ENCODE measurements at regions not wholly inside any gene's neighbourhood (a gene's known extent, or its start where the extent isn't known, plus 50 kb on each side); places are given as distances from the start of the nearest gene placed in this dataset.

GRCh38 chr10:29107866-29108498 is 180.9 kb upstream of the LYZL1 start:
- no peak overlapping the region for H3K4me3 ChIP-seq (ENCODE audit: low read depth, low read length)
- TF ChIP-seq, protein P1, sequence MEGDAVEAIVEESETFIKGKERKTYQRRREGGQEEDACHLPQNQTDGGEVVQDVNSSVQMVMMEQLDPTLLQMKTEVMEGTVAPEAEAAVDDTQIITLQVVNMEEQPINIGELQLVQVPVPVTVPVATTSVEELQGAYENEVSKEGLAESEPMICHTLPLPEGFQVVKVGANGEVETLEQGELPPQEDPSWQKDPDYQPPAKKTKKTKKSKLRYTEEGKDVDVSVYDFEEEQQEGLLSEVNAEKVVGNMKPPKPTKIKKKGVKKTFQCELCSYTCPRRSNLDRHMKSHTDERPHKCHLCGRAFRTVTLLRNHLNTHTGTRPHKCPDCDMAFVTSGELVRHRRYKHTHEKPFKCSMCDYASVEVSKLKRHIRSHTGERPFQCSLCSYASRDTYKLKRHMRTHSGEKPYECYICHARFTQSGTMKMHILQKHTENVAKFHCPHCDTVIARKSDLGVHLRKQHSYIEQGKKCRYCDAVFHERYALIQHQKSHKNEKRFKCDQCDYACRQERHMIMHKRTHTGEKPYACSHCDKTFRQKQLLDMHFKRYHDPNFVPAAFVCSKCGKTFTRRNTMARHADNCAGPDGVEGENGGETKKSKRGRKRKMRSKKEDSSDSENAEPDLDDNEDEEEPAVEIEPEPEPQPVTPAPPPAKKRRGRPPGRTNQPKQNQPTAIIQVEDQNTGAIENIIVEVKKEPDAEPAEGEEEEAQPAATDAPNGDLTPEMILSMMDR (IDR thresholded peaks at IDR 0.05; ENCODE audit: control insufficient read depth, extremely low read depth, insufficient read depth), result no peak
- DNase-seq (ENCODE audit: low read depth), result peak; percentile 91

- H3K4me3 ChIP-seq (ENCODE audit: low read depth, low read length), result no peak overlapping the region
- TF ChIP-seq, protein P1 (IDR thresholded peaks at IDR 0.05; ENCODE audit: control insufficient read depth, extremely low read depth, insufficient read depth), result no peak
- no peak for DNase-seq (ENCODE audit: low read depth)
Measured at GRCh38 chr10:29109707-29110571, 178.9 kb upstream of the LYZL1 start.

DNA sequence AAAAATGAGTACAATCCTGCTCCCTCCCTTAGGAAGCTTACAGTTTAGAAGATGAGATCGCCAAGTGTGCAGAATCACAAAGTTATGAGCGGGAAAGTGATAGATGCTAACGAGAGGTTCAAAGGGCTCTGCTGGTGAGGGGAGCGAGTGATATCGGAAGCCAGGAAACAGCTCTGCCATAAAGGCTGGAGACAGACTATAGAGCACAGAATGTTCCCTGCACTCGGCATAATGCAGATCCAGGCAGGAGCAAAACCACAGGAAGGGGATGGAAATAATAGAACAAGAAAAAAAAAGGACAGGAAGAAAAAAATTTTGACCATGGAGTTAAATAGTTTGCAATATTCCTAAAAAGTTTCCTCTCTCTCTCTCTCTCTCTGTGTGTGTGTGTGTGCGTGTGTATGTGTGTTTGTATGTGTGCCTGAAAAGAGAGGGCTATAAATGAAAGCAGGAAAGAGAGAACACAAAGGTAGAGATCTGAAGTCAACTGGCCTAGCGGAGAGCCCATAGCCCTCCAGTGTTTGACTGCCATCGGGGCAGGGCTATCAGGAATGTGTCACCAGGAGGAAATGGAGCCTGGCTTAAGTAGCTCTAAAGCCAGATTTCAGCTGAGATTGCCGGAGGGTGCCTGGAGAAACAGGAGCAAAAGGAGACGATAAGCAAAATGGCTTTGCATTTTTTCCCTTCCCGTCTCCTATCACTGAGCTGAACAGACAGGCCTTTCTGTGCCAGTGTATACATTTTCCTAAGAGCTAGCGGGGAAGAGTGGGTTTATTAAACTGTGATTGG is 175.8 kb upstream of the LYZL1 start:
- no peak for DNase-seq (ENCODE audit: low read depth)
- TF ChIP-seq, protein P1 (IDR thresholded peaks at IDR 0.05; ENCODE audit: control insufficient read depth, extremely low read depth, insufficient read depth), result no peak
- H3K4me3 ChIP-seq (ENCODE audit: low read depth, low read length), result no peak overlapping the region

GRCh38 chr10:29113616-29113945 is 175.3 kb upstream of the LYZL1 start:
- no peak overlapping the region for H3K4me3 ChIP-seq (ENCODE audit: low read depth, low read length)
- DNase-seq (ENCODE audit: low read depth), result no peak
- TF ChIP-seq, protein P1 (IDR thresholded peaks at IDR 0.05; ENCODE audit: control insufficient read depth, extremely low read depth, insufficient read depth), result no peak

DNA sequence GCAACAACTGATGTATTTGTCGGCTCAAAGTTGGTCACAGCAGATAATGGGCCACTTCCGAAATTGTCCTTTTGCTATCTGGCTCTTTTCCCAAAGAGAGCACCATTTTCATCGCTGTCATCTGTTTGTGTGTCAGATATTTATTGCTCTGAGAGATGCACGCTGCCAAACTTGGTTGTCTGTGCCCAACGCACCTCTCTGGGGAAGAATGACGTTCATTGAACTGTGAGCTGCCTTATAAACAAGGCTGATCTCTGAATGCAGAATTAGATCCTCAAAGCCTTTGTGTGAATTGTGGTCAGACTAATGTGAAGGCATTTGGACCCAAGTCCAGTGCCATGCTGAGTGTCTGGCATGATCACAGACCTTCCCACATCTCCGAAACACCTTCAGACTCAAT is 174.7 kb upstream of the LYZL1 start:
- H3K4me3 ChIP-seq (ENCODE audit: low read depth, low read length), result no peak overlapping the region
- TF ChIP-seq, protein P1 (IDR thresholded peaks at IDR 0.05; ENCODE audit: control insufficient read depth, extremely low read depth, insufficient read depth), result no peak
- DNase-seq (ENCODE audit: low read depth), result no peak

GRCh38 chr10:29117781-29118180 is 171.1 kb upstream of the LYZL1 start:
- no peak overlapping the region for H3K4me3 ChIP-seq (ENCODE audit: low read depth, low read length)
- DNase-seq (ENCODE audit: low read depth), result no peak
- TF ChIP-seq, protein P1 (IDR thresholded peaks at IDR 0.05; ENCODE audit: control insufficient read depth, extremely low read depth, insufficient read depth), result no peak

Measured in LNCaP clone FGC (cell line).